22Rv1 (cell line): ENCODE measurements at regions not wholly inside any gene's neighbourhood (a gene's known extent, or its start where the extent isn't known, plus 50 kb on each side); places are given as distances from the start of the nearest gene placed in this dataset.

Experiments
- CTCF ChIP-seq: fragments of 450-650 bp; IDR thresholded peaks from 2 replicates; pipeline ENCODE4 v1.5.1; 2017; ENCODE audit warnings: mild to moderate bottlenecking
- ZFX ChIP-seq: fragments of 450-650 bp; IDR thresholded peaks from 2 replicates; pipeline ENCODE4 v1.6.1; 2017; ENCODE audit warnings: antibody characterized with exemption, borderline replicate concordance

GRCh38 chr1:229040630-229041358 lies 230.1 kb upstream of the RAB4A start:
- no peak for TF ChIP-seq CTCF
- no peak for TF ChIP-seq ZFX
